ENCODE measurements at regions not wholly inside any gene's neighbourhood (a gene's known extent, or its start where the extent isn't known, plus 50 kb on each side); places are given as distances from the start of the nearest gene placed in this dataset.

DNA sequence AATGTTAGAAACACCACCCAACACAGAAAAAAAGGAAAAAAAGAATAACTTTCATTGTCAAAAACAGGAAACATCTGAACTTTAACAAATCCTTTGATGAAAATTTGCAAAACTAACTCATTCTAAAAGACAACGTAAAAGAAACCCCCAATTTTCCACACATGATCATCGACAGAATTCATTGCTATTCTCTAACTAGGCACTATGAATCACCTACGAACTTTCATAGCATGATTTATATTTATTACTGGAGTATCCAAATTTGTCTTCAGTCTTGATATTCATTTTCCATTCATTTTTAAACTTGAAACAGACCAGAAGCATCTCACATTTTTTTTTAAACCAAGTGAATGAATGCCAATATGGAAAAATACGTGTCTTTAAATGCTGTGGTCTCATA lies 514.6 kb downstream of the TLE4 start:
- DNase-seq: no peak

DNA sequence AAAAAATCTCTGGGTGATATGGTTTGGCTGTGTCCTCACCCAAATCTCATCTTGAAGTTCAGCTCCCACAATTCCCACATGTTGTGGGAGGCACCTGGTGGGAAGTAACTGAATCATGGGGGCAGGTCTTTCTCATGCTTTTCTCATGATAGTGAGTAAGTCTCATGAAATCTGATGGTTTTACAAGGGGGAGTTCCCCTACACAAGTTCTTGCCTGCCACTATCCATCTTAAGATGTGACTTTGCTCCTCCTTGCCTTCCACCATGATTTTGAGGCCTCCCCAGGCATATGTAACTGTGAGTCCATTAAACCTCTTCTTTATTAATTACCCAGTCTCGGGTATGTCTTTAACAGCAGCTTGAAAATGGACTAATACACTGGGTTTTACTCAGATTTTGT lies 513.9 kb downstream of the TLE4 start:
- no peak for DNase-seq

DNA sequence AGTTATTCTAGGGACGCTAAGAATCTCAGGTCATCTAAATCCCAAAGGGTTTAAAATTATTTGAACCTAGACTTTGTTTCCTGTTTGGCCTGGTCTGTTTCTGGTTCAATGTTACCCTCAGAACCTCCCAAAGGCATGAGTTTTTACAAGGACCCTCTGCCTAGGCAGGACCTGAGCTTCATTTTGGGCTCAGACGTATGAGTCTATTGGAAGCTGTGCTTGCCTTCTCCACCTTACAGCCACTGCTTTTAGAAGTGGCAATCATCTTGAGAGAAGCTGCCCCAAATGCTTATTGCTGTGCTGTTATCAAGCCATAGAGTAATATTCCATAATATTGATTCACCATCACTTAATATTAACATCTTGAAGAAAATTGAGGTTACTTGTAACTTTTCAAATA lies 510.4 kb downstream of the TLE4 start:
- DNase-seq: no peak

DNA sequence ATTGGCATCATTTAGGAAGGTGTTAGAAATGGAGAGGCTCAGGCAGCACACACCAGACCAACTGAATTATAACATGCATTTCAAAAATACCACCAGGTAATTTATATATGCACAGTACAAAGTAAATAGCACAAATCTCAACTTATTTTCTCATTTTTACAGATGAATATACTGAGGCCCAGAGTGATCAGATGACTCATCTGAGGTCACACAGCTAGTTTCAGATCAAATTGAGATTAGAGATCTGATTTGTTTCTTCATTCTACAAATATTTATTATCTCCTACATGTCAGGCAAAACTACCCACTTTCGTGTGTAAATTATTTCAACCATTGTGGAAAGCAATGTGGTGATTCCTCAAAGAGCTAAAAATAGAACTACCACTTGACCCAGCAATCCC lies 507.1 kb downstream of the TLE4 start:
- DNase-seq: no peak

DNA sequence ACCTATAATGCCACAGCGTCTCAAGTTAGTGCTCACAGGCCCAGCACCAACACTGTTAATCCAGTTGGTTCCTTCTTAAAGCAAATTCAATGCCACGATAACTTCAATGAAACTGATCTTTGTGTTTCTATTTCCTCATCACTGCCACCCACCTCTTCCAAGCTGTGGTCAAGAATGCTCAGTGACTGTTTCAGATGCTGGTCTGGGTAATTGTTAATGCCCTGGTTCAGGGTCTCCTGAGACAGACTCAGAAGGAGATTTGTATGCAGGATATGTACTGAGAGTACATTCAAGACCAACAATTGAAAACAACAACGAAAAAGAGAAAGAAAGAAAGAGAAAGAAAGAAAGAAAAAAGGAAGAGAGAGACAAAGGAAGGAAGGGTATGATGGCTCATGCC lies 505.3 kb downstream of the TLE4 start:
- DNase-seq: no peak

DNA sequence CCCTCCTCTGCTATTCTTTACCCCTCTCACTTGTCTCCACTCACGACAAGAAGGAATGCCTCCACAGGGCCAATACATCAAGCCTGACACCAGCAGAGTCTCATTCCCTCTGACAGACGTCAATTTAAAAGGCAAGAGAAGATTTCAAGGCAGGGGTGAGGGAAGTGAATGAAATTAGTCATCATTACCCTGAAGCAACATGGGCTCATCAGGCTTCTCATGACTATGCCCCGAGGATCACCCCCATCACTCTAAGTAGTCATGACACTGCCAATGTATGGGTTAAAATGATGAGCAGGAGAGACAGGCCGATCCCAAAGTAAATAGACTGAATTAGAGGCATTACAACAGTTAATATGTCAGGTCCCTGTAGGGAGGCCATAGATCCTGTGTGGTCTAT lies 504.4 kb downstream of the TLE4 start:
- no peak for DNase-seq

DNA sequence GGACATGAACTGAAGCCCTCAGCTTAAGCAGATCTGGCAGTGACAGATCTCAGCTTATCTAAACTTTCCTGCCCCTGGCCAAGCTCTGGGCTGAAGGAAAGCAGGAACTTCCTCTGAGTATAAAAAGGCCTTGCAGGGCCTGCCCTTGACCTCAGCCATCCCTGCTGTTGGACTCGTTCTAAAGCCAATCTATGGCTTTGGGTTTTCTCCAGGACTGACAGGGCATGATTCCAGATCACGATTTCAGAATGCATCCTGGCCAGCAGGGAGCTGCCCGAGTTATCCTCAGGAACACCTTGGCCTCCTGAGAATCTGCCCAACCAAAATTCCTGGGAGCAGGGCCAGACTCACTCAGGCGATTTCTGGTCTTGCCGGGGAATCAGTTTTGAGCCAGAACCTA lies 502.7 kb downstream of the TLE4 start:
- DNase-seq: no peak

DNA sequence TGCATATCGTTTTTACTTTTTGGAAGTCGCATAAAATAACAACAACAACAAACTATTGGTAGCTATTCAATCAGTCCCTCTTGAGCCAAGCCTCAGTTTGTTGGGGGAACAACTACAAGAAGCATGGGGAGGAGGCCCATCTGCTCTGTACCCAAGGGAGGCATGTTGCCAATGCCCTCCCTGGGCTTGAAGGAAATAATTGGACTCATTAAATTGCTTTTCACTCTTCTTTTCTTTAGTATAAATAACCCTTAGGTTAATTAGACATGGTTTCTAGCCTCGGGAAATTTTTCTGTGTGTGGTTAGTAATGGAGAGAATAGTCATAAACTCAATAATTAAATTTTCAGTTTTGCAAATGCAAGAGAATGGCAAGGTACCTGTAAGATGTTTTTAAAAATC lies 500.7 kb downstream of the TLE4 start:
- DNase-seq: no peak

DNA sequence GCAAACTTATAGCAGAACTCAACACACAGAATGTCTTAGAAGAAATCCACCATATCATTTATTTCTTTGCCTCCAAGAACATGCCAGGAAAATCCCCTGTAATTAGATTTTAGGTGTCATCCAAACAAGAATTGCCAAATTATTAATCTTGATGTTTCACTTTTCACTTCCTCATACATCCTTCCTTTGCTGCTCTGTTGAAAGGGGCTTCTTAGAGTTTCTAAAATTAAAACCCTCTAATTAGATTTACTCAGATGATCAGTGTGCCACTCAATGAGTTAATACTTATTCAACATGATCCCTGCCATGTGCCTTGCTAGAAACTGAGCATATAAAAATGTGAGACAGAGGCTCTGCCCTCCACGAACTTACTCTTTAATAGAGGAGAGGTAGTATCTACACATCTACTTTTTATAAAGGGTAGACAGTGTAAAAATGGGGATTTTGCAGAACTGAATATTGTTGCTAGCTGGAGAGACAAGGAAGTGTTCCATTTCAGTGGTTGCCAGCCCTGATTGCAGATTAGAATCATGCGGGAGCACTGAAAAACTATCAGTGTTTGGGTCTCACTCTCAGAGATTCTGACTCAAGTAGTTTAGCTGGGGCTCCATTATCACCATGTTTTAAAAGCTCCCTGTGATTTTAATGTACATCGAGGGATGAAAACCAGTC lies 498.4 kb downstream of the TLE4 start:
- no peak for DNase-seq

DNA sequence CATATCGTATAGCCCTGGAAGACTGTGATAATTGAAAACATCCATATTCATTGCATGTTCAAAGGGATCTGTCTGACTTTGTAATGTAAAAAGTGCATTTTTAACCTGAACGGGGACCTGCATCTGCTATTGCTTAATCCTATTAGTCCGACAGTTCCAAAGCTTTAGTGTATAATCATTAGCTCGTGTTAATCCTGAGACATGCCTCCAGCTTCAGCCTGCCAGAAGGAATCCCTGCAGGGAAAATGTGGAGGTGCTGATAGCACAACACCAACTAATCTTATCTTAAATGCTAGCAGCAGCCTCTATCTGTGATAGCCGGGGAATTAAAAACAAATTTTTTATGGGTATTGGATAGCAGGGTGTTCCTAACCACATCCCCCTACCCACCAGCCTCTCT lies 495.2 kb downstream of the TLE4 start:
- DNase-seq: no peak

DNA sequence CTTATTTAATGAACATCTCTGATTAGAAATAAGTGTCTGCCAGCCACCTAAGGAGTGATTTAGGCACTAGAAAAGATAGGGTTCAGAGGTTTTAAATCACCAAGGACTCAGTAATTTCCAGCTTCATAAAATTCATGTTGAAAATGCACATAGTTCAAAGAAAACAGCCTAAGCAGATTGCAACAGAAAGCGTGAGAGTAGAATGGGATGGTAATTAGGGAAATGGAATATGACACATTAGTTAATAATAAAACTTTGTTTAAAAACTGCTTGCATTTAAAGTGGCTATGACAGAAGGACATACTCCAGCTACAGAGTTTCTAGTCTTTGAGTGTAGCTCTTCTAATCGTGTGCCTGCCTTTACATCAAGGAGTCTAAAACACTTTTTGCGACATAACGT lies 490.8 kb downstream of the TLE4 start:
- no peak for DNase-seq

DNA sequence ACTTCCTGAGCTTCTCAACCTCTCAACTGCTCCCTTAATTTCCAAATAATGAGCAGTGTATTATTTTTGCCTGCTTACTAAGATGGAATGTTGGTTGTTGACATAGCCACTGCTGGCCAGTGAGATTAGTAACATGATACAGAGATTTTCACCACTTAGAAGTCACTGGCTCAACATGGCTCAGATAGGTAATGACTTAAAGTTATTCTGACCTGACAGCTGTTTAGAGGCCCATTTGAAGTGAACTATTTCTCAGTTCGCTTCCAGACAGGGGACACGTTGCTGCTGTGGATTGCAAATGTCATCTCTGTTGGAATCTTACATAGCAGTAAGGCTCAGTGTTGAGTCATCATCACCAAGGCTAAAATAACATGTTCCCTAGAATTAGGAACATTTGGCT lies 490.2 kb downstream of the TLE4 start:
- DNase-seq: no peak

DNA sequence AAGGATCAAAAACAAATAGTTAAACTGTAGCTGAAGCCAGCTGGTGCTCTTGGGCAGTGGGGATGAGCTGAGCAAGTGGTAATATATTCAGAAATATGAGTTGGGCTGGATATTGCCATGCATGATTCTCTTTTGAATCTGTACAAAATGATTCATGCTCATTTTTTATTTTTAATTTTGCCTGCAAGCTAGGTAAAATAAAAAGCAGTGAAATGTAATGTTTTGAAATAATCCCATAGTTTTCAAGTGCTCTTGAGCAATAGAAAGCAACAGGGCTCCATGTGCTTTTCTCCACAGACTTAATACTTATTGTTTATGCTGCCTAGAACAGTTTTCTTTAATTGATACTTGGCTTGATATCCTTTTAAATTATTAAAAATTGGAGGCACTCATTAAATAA lies 489.3 kb downstream of the TLE4 start:
- no peak for DNase-seq

DNA sequence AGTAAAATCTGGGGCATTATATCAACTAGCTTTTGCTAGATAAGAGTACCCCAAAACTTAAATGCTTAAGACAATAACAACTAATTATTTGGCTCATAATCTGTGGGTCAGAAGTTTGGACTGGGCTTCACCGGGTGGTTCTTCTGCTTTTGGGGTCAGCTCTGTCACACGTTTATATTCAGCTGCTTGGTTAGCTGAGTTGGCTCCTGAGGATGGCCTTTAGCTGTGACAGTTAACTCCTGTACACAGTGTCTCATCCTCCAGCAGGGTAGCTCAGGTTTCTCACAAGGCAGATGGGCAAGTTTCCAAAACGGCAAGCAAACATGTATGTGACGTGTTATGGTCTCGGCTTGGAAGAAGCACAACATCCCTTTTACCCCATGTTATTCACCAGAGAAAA lies 488.2 kb downstream of the TLE4 start:
- DNase-seq: no peak

DNA sequence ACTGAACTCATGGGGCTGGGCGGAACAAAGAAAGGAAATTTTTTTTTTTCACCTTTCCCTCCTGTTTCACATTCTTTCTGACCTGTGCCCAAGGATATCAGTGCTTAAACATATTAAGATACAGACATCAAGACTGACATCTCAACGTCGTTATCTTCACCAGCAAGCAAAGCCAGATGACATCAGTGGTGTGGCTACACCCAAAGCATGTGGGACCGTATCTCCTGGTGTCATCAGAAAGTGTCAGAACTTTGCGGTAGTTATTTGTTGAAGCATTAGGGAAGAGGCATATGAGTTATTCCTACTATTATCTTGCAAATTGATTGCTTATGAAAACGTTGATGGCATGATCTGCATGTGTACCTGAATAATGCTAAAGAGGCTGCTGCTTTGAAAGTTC lies 487.4 kb downstream of the TLE4 start:
- no peak for DNase-seq

DNA sequence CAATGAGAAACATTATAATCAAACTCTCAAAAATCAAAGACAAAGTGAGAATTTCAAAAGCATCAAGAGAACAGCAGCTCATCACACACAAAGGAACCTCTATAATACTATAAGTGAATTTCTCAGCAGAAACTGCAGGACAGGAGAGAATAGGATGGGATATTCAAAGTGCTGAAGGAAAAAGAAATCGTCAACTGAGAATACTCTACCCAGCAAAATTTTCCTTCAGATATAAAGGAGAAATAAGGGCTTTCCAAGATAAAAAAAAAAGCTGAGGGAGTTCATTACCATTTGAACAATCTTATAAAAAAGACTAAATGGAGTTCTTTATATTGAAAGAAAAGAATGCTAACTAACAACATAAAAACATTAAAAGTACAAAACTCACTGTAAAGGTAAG lies 481.1 kb downstream of the TLE4 start:
- no peak for DNase-seq

DNA sequence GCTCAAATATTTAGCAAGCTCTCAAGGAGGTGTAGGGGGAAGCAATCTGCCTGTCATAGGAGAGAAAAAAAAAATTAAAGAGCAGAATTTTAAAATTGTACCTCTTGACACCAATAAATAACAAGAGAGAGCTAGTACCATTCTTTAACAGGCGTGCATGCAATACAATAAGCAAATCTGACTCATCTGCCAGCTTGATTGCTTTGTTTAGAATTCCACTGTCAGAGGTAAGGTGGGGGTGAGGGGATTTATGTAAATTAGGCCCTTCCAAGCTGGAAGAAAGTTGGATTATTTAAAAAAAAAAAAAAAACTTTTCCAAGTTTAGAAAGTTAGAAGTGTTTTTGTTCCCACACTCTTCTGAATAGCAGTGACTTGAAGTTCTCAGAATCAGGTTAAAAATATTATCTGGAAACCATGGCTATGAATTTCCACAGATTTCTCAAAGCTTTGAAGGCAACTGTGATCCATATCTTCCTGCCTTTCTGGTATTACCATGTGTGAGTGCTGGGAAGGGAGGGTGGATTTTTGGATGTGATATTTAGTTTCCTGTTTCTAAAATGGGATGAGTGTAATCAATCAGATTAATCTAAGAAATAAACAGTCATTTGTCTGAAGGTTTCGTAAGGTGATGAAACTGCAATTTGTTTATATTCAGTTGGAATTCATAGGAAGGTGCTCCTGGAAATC lies 477.5 kb downstream of the TLE4 start:
- no peak for DNase-seq

DNA sequence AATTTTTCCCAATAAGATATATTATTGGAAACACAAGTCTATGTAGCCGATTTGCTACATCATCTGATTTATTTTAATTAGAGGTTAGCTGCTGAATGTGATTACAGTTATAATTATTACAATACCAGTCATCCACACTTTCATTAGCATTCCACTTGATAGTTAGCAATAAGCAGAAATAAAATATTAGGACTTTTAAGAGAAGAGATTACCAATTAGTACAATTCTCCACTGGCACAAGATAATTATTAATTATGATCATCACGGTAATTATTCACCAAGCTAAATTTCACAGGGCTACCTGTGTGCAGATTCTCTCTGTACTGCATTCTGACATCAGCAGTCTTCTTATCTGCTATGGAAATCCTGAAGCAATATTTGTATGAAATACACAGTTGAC lies 474.7 kb downstream of the TLE4 start:
- no peak for DNase-seq

DNA sequence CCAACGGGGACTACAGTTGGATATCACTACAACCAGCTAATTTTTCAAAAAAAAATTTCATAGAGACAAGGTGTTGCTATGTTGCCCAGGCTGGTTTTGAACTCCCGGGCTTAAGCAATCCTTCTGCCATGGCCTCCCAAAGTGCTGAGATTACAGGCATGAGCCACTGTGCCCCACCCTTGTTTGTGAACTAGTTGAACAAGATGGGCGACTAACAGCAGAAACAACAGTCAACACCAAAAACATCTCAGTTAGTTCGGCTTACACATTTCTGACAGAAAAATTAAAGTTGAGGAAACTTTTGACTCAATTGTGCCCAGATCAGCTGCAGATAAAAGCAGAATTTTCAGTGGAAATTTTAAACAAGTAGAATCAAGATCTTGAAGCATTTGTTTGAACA lies 470.1 kb downstream of the TLE4 start:
- no peak for DNase-seq

DNA sequence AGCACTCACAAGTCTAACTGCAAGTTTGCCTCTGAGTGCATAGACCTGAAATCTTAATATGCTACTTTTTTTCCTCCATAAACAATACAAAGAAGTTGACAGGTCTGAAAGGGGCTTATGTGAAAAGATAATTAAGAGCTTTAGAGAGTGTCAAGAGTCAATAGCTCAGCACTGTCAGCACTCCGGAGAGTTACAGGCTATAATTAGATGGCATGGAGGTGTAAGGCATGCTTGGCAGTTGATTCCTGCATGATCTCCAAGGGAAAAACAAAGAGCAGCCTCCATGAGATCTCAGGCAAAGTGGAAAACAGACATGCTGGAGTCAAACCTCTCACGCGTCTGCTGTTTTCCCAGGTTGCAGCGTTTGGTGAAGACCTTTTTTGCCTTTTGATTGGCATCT lies 468.7 kb downstream of the TLE4 start:
- DNase-seq: no peak

DNA sequence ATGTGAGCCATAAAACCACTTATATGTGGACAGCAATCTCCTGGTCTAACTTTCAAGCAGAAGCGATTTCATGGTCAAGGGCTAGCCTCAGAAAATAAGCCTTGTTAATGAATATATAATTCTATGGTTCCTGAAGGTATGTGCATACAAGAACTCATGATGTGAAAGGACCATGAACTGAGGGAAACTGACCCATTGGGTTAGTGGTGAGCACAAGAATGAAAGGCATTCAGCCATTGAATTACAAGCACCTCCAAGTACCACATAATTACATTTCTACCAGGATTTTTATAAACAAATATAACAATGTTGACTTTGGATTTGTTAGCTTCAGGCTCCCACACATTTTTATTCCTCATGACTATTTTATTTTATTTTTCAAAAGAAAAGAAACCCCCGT lies 459.0 kb downstream of the TLE4 start:
- no peak for DNase-seq

DNA sequence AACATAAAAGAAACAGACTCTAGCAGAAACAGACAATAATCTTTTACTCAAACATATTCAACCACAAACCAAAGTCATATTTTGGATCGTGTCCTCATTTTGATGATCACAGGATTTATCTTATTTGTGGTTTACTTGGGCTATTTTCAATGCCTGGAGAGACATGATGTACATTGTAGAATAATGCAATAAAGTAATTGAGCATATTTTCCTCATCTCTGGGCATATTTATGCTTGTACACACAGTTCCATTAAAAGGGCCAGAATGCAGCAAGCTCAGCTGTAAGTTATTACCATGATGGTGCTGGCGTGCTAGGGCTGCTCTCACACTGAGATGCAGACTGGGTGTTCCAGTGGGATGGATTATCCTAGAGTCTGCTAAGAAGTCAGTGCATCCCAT lies 456.7 kb downstream of the TLE4 start:
- DNase-seq: no peak

DNA sequence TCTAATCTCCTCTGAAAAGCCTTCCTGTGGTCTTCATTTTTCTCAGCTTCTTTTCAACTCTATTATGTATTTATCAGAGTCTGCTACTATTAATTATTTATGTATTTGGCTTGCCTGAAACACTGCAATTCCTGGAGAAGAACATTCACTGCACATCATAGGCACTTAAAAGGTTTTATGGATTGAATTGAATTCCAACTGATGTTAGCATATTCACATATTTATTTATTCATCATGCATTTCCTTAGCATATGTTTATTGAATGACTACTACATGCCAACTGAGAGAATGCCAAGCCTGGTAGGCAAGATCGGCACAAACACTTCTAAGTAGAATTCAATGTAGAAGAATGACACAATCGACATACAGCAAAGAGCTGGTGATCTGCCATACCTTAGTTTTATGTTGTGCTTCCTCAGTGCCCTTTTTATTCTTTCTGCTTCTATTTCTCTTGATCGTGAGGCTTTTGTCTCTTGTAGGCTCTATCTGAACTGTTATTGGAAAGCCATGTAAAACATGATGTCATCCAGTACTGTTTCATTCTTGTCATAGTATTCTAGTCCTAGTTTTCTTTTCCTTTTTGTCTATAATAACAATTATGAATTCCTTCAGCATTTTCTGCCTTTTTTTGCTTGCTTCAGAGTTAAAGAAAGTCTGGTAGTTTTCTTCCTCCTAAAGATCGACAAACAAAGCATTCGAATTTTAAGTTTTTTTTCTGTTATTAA lies 454.2 kb downstream of the TLE4 start:
- DNase-seq: no peak

DNA sequence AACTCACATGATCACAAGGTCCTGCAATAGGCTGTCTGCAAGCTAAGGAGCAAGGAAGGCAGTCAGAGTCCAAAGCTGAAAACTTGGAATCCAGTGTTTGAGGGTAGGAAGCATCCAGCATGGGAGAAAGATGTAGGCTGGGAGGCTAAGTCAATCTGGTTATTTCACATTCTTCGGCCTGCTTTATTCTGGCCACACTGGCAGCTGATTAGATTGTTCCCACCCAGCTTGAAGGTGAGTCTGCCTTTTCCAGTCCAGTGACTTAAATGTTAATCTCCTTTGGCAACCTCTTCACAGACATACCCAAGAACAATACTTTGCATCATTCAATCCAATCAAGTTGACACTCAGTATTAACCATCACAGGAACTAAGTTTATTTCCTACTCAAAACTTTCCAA lies 453.4 kb downstream of the TLE4 start:
- DNase-seq: no peak

DNA sequence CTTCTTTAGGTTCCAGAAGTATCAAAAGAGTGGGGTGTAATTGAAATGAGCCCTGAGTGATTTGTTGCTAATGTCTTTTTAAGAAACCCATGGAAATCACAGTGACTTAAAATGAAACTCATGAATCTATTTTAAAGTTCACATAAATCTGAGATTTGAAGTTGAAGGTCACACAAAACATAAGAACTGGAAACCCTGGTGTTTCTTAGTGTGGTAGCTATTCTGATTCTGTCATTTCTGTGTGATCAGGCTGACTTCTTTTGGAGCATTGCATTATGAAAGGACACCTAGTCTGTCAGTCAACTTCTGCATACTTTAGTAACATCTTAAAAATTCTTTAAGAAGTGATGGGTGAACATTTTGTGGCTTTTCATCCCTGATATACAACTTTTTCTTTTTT lies 448.8 kb downstream of the TLE4 start:
- no peak for DNase-seq

Measured in effector CD4-positive, alpha-beta T cell (primary cell).